ENCODE measurements at regions not wholly inside any gene's neighbourhood (a gene's known extent, or its start where the extent isn't known, plus 50 kb on each side); places are given as distances from the start of the nearest gene placed in this dataset.
"Not testable (repeated sequence)": the region's sequence is repeated elsewhere in the genome, so short reads cannot be mapped to it uniquely, and the experiment has no call there.

GRCh38 chr1:227406332-227406731, 88.0 kb upstream of the CDC42BPA start:
- TF ChIP-seq CTCF, POLR2A (IDR thresholded peaks at IDR 0.05): not testable (repeated sequence)

All from thyroid gland (tissue), 4 donors.